ENCODE measurements at regions not wholly inside any gene's neighbourhood (a gene's known extent, or its start where the extent isn't known, plus 50 kb on each side); places are given as distances from the start of the nearest gene placed in this dataset.

GRCh38 chr1:170305777-170306512 is 160.2 kb downstream of the NTMT2 start:
- H3K27me3 ChIP-seq (ENCODE audit: control insufficient read depth in 2 of 2, insufficient read depth in 2 of 2, low read length in 2 of 2), result no peaks in the 10 kb centered on the region
- no peak overlapping the region for H3K9ac ChIP-seq (ENCODE audit: insufficient read depth in 1 of 2, low read depth in 2 of 2, low read length in 2 of 2)
- 0% methylated on average over 2 of the region's 2 CpGs for WGBS (ENCODE audit: insufficient coverage, low coverage, missing lambda C conversion rate)
- TF ChIP-seq NCOA6 (IDR thresholded peaks at IDR 0.05), result no peak
- no peak for TF ChIP-seq FOXK1 (CRISPR knock-in tag; IDR thresholded peaks at IDR 0.05; ENCODE audit: borderline replicate concordance)
- no peak for TF ChIP-seq ARID2 (IDR thresholded peaks at IDR 0.05)
- no peak for TF ChIP-seq GTF2F1 (IDR thresholded peaks at IDR 0.05; ENCODE audit: low read depth, low read length)
- no peak for TF ChIP-seq PRMT5 (CRISPR knock-in tag; IDR thresholded peaks at IDR 0.05)
- no peak for TF ChIP-seq NCOA4 (IDR thresholded peaks at IDR 0.05; ENCODE audit: partially characterized antibody)
- no peak for TF ChIP-seq POU5F1 (IDR thresholded peaks at IDR 0.05; ENCODE audit: borderline replicate concordance, low read depth, low read length, partially characterized antibody)
- no peak for TF ChIP-seq MBD2 (IDR thresholded peaks at IDR 0.05; ENCODE audit: borderline replicate concordance, low read depth)
- TF ChIP-seq ZNF644 (tag; IDR thresholded peaks at IDR 0.05; ENCODE audit: low read depth), result no peak
- TF ChIP-seq TGIF2 (CRISPR knock-in tag; IDR thresholded peaks at IDR 0.05), result no peak
- no peak for TF ChIP-seq BRD4 (IDR thresholded peaks at IDR 0.05)
- no peak for TF ChIP-seq GABPB2 (CRISPR knock-in tag; conservative IDR thresholded peaks at IDR 0.05)
- TF ChIP-seq ZNF197 (CRISPR knock-in tag; IDR thresholded peaks at IDR 0.05; ENCODE audit: low read depth), result no peak
- no peak for TF ChIP-seq HMGXB4 (CRISPR knock-in tag; IDR thresholded peaks at IDR 0.05)
- TF ChIP-seq KLF6 (CRISPR knock-in tag; IDR thresholded peaks at IDR 0.05; ENCODE audit: borderline replicate concordance), result no peak
- TF ChIP-seq ZNF830 (CRISPR knock-in tag; IDR thresholded peaks at IDR 0.05), result no peak
- no peak for TF ChIP-seq ZNF785 (CRISPR knock-in tag; IDR thresholded peaks at IDR 0.05)
- BruUV-seq (replicated peaks), result no TSS peak
- ATAC-seq (no peak), DNase-seq (ENCODE audit: extremely low read depth in 1 of 4, low spot score in 3 of 4) (no peak), FAIRE-seq (no peak)
- intact Hi-C loops (cut with micrococcal nuclease), result no loop called here
- H4K20me1 ChIP-seq (replicated peaks; ENCODE audit: control insufficient read depth, insufficient read depth, low read length), result no peaks in the 10 kb centered on the region
- peaks cover 2% of the 10 kb centered on the region for H3K9me3 ChIP-seq (replicated peaks; ENCODE audit: control insufficient read depth, insufficient read depth, low read depth, low read length)
- no peaks in the 10 kb centered on the region for H3K9me1 ChIP-seq (ENCODE audit: control insufficient read depth, insufficient read depth, low read length)
- no peaks in the 10 kb centered on the region for H3K79me2 ChIP-seq (ENCODE audit: control insufficient read depth, insufficient read depth, low read length)
- CTCF ChIA-PET (ENCODE audit: low intra/inter-chr PET ratio), result no interaction called here
- no peak overlapping the region for H3K4me2 ChIP-seq (ENCODE audit: insufficient read depth, low read length)
- H2AFZ ChIP-seq (ENCODE audit: low read depth, low read length), result no peak overlapping the region
- H3K27ac ChIP-seq (ENCODE audit: extremely low read depth, low read depth, low read length), result no peak overlapping the region
- POLR2A ChIA-PET, result no interaction called here
- no peaks in the 10 kb centered on the region for H3K4me1 ChIP-seq (replicated peaks in 1 of 2; ENCODE audit: control insufficient read depth in 2 of 2, insufficient read depth in 2 of 2, low read length in 2 of 2)
- H3K4me3 ChIP-seq, result no peak overlapping the region
- in situ Hi-C loops (cut with MboI), result no loop called here
- no peaks in the 10 kb centered on the region for H3K36me3 ChIP-seq (ENCODE audit: control insufficient read depth, insufficient read depth, low read length)
